ENCODE measurements at regions not wholly inside any gene's neighbourhood (a gene's known extent, or its start where the extent isn't known, plus 50 kb on each side); places are given as distances from the start of the nearest gene placed in this dataset.

DNA sequence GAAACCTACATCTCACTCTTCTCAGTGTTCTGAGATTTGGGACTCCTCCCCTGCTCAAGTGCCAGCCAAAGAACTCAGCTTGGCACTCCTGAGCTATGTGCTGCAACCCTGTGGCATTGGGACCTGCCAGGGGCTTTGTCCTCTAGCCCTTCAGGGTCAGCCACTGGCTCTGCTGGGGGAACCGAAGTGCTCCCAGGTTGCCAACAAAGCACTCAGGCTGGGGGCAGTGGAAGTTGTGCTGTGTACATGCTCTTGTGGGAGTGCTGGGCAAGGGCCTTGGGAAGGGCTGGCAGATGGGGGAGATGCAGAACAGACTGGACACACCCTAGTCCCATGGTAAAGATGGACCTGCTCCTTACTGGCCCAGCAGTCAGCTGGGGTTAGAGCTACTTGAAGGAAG, 498.6 kb downstream of the CAAP1 start:
- no peaks in the 10 kb centered on the region for H3K27me3 ChIP-seq (ENCODE audit: control insufficient read depth, insufficient read depth, low read length)
- TF ChIP-seq, protein P1, sequence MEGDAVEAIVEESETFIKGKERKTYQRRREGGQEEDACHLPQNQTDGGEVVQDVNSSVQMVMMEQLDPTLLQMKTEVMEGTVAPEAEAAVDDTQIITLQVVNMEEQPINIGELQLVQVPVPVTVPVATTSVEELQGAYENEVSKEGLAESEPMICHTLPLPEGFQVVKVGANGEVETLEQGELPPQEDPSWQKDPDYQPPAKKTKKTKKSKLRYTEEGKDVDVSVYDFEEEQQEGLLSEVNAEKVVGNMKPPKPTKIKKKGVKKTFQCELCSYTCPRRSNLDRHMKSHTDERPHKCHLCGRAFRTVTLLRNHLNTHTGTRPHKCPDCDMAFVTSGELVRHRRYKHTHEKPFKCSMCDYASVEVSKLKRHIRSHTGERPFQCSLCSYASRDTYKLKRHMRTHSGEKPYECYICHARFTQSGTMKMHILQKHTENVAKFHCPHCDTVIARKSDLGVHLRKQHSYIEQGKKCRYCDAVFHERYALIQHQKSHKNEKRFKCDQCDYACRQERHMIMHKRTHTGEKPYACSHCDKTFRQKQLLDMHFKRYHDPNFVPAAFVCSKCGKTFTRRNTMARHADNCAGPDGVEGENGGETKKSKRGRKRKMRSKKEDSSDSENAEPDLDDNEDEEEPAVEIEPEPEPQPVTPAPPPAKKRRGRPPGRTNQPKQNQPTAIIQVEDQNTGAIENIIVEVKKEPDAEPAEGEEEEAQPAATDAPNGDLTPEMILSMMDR (IDR thresholded peaks at IDR 0.05; ENCODE audit: insufficient read depth, low read length, poor library complexity, severe bottlenecking) = no peak
- no peaks in the 10 kb centered on the region for H3K36me3 ChIP-seq (ENCODE audit: control insufficient read depth, insufficient read depth, low read length)
- H3K4me3 ChIP-seq (ENCODE audit: low read depth, low read length) = no peak overlapping the region
- no peak for DNase-seq (ENCODE audit: low read depth)

DNA sequence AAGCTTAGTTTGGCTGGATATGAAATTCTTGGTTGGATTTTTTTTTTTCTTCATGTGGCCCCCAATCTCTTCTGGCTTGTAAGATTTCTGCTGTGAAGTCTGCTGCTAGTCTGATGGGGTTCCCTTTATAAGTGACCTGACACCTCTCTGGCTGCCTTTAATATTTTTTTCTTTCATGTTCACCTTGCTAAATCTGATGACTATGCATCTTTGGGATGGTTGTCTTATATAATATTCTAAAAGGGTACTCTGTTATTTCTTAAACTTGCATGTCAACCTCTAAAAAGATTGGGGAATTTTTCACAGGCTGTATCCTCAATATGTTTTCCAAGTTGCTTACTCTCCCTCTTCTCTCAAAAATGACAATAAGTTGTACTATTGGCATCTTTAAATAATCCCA, 500.0 kb downstream of the CAAP1 start:
- TF ChIP-seq, protein P1 (IDR thresholded peaks at IDR 0.05; ENCODE audit: insufficient read depth, low read length, poor library complexity, severe bottlenecking) = no peak
- H3K27me3 ChIP-seq (ENCODE audit: control insufficient read depth, insufficient read depth, low read length) = no peaks in the 10 kb centered on the region
- H3K4me3 ChIP-seq (ENCODE audit: low read depth, low read length) = no peak overlapping the region
- H3K36me3 ChIP-seq (ENCODE audit: control insufficient read depth, insufficient read depth, low read length) = no peaks in the 10 kb centered on the region
- DNase-seq (ENCODE audit: low read depth) = no peak

DNA sequence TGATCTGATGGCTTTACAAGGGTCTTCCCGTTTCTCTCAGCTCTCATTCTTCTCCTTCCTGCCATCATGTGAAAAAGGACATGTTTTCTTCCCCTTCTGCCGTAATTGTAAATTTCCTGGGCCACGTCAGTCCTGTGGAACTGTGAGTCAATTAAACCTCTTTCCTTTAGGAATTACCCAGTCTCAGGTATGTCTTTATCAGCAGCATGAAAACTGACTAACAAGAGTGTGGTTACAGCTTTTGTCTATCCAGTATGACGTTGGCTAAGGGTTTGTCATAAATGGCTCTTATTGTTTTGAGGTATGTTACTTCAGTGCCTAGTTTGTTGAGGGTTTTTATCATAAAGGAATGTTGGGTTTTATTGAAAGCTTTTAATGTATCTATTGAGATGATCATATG, 501.6 kb downstream of the CAAP1 start:
- H3K27me3 ChIP-seq (ENCODE audit: control insufficient read depth, insufficient read depth, low read length) = no peaks in the 10 kb centered on the region
- TF ChIP-seq, protein P1 (IDR thresholded peaks at IDR 0.05; ENCODE audit: insufficient read depth, low read length, poor library complexity, severe bottlenecking) = no peak
- DNase-seq (ENCODE audit: low read depth) = no peak

DNA sequence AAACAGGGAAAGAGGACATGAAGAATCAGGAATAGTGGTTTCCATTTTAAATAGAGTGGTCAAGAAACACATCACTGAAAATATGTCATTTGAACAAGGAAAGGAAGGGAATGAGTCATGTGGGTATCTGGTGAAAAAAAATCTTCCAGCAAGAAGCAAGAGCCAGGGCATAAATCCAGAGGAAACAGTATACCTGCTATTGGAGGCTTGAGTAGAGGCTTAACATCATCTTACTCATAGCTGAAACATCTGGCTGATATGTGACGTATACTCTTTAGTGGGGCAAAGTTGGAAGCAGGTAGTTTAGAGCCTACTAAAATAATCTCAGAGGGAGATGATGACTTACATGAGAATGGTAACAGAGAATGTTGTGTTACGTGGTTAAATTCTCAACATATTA, 517.2 kb downstream of the CAAP1 start:
- DNase-seq (ENCODE audit: low read depth) = peak; percentile 9
- no peak overlapping the region for H3K4me3 ChIP-seq (ENCODE audit: low read depth, low read length)
- TF ChIP-seq, protein P1 (IDR thresholded peaks at IDR 0.05; ENCODE audit: insufficient read depth, low read length, poor library complexity, severe bottlenecking) = no peak

More for the DNA sequence above, 501.6 kb downstream of the CAAP1 start:
- no peaks in the 10 kb centered on the region for H3K36me3 ChIP-seq (ENCODE audit: control insufficient read depth, insufficient read depth, low read length)
- no peak overlapping the region for H3K4me3 ChIP-seq (ENCODE audit: low read depth, low read length)

DNA sequence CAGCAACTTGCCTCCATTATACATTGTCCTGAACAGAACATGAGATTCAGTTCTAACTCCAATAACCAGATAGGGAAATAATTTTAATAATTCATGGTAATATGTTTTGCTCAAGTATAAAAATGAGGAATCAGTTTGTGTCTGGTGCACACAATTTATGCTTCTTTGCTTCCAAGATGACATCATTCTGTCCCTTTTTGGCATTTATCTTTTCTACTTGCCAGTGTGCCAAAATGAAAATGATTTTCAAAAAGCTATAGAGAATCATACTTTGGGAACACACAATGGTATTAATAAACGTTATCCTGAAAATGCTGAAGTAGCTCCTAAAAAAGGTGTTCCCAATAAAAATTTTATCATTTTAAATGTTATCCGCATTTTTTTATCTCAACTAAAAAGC, 519.0 kb downstream of the CAAP1 start:
- H3K27me3 ChIP-seq (ENCODE audit: control insufficient read depth, insufficient read depth, low read length) = no peaks in the 10 kb centered on the region
- DNase-seq (ENCODE audit: low read depth) = no peak
- TF ChIP-seq, protein P1 (IDR thresholded peaks at IDR 0.05; ENCODE audit: insufficient read depth, low read length, poor library complexity, severe bottlenecking) = no peak
- H3K36me3 ChIP-seq (ENCODE audit: control insufficient read depth, insufficient read depth, low read length) = no peaks in the 10 kb centered on the region
- no peak overlapping the region for H3K4me3 ChIP-seq (ENCODE audit: low read depth, low read length)

More for the DNA sequence above, 517.2 kb downstream of the CAAP1 start:
- H3K36me3 ChIP-seq (ENCODE audit: control insufficient read depth, insufficient read depth, low read length) = no peaks in the 10 kb centered on the region
- no peaks in the 10 kb centered on the region for H3K27me3 ChIP-seq (ENCODE audit: control insufficient read depth, insufficient read depth, low read length)

DNA sequence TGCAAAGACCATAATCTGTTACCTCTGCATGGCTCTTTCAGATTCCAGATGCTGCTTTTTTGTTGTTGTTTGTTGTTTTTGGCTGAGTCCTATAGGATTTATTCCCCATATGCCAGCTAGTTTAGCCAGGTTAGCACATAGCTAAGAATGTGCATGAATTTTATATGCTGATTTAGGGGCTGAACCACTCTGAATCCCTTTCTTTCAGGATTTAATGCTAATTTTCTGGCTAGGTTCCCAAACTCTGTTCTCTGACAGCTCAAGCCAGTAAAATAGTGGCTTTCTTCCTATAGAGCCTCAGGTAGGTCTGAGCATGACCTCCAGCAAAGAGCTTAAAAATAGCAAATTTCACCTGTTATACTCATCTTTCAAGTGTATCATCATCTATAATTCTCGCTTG, 521.4 kb downstream of the CAAP1 start:
- no peaks in the 10 kb centered on the region for H3K36me3 ChIP-seq (ENCODE audit: control insufficient read depth, insufficient read depth, low read length)
- no peak for DNase-seq (ENCODE audit: low read depth)

More for the DNA sequence above, 521.4 kb downstream of the CAAP1 start:
- TF ChIP-seq, protein P1 (IDR thresholded peaks at IDR 0.05; ENCODE audit: insufficient read depth, low read length, poor library complexity, severe bottlenecking) = no peak
- H3K27me3 ChIP-seq (ENCODE audit: control insufficient read depth, insufficient read depth, low read length) = no peaks in the 10 kb centered on the region
- no peak overlapping the region for H3K4me3 ChIP-seq (ENCODE audit: low read depth, low read length)

Measured in kidney epithelial cell (primary cell).